Body of pancreas (tissue), 4 donors: ENCODE measurements at regions not wholly inside any gene's neighbourhood (a gene's known extent, or its start where the extent isn't known, plus 50 kb on each side); places are given as distances from the start of the nearest gene placed in this dataset.

Source experiments
- ATAC-seq: fragments of 150-250 bp; one replicate; pipeline ENCODE4 v1.9.1; 2016
- DNase-seq, 4 donors: peaks; one replicate each; pipeline ENCODE4 v3.0.0-alpha.2; 2019
- H3K27ac ChIP-seq, 4 donors: fragments of 200-600 bp; sonication (generic); 1 replicate in 3 of 4; 2 replicates in 1 of 4; pipeline versions ENCODE4 v1.5.1 to v1.6.1; 2016 to 2019; ENCODE audit warnings: mild to moderate bottlenecking in 1 of 4, mixed read lengths in 1 of 4, moderate library complexity in 1 of 4
- H3K27me3 ChIP-seq, 2 donors: fragments of 200-600 bp; sonication (generic); one replicate each; pipeline ENCODE4 v1.6.0; 2016; ENCODE audit warnings: mild to moderate bottlenecking in 1 of 2
- H3K36me3 ChIP-seq, 2 donors: fragments of 200-600 bp; sonication (generic); replicated peaks in 1 of 2; 2 replicates each; pipeline ENCODE4 v1.5.1; 2016; ENCODE audit warnings: low read depth in 2 of 2; ENCODE audit not compliant: insufficient read depth in 1 of 2
- H3K4me1 ChIP-seq: fragments of 200-600 bp; sonication (generic); one replicate; pipeline ENCODE4 v1.6.0; 2016
- H3K4me3 ChIP-seq, 2 donors: fragments of 200-600 bp; sonication (generic); 1 replicate in 1 of 2; 2 replicates in 1 of 2; pipeline ENCODE4 v1.5.1; 2016 to 2019
- H3K9me3 ChIP-seq, 3 donors: fragments of 200-600 bp; sonication (generic); 1 replicate in 2 of 3; 2 replicates in 1 of 3; pipeline ENCODE4 v1.5.1; 2016
- CTCF ChIP-seq, 7 experiments: fragments of 450-650 bp in 4 of 7; fragments of 200-600 bp in 3 of 7; sonication (generic) in 3 of 7; IDR thresholded peaks; one replicate each; pipeline ENCODE4 v1.5.1; 2016 to 2019; ENCODE audit warnings: antibody characterized with exemption in 7 of 7
- POLR2A ChIP-seq, 3 donors: fragments of 450-650 bp; IDR thresholded peaks; one replicate each; pipeline ENCODE4 v1.6.1; 2016; ENCODE audit warnings: antibody characterized with exemption in 3 of 3, mild to moderate bottlenecking in 2 of 3
- WGBS, 2 donors: methylation state at CpG; one replicate each; pipeline ENCODE4 v1.1.5; 2017; 5-methylcytosine and 5-hydroxymethylcytosine counted together
- intact Hi-C: fragments of 100-400 bp; cut with DNase I; formaldehyde crosslinking; loops from one replicate; pipeline ENCODE4 v1.15.1; 2023

GRCh38 chr3:139870000-139870675 lies 64.8 kb upstream of the CLSTN2 start:
- DNase-seq (no peak), ATAC-seq (no peak)
- no peaks in the 10 kb centered on the region for H3K36me3 ChIP-seq
- H3K27me3 ChIP-seq, result no peaks in the 10 kb centered on the region
- no peak overlapping the region for H3K4me3 ChIP-seq
- no peak overlapping the region for H3K27ac ChIP-seq
- intact Hi-C loops, result no loop called here
- WGBS, 2 donors, result 61 to 63% methylated on average over 2 of the region's 2 CpGs
- H3K4me1 ChIP-seq, result no peaks in the 10 kb centered on the region
- no peak for TF ChIP-seq CTCF (IDR thresholded peaks at IDR 0.05)
- no peak for TF ChIP-seq POLR2A (IDR thresholded peaks at IDR 0.05)
- no peaks in the 10 kb centered on the region for H3K9me3 ChIP-seq

- no peaks in the 10 kb centered on the region for H3K27me3 ChIP-seq
- no peak for DNase-seq
- no peak overlapping the region for H3K27ac ChIP-seq
- TF ChIP-seq CTCF (IDR thresholded peaks at IDR 0.05) (no peak), POLR2A (IDR thresholded peaks at IDR 0.05) (no peak)
- intact Hi-C loops, result no loop called here
- no peak overlapping the region for H3K4me3 ChIP-seq
- 94% methylated on average over 2 of the region's 2 CpGs for WGBS, 2 donors
- no peaks in the 10 kb centered on the region for H3K36me3 ChIP-seq
- no peaks in the 10 kb centered on the region for H3K4me1 ChIP-seq
- no peaks in the 10 kb centered on the region for H3K9me3 ChIP-seq
- no peak for ATAC-seq
Measured at GRCh38 chr3:139868773-139869172, 66.2 kb upstream of the CLSTN2 start.

GRCh38 chr3:139848660-139849059 lies 86.3 kb upstream of the CLSTN2 start:
- 45% methylated on average over 3 of the region's 3 CpGs for WGBS, 2 donors
- DNase-seq, result no peak
- no peak overlapping the region for H3K4me3 ChIP-seq
- TF ChIP-seq CTCF (IDR thresholded peaks at IDR 0.05) (no peak), POLR2A (IDR thresholded peaks at IDR 0.05) (no peak)
- no peaks in the 10 kb centered on the region for H3K9me3 ChIP-seq
- no peaks in the 10 kb centered on the region for H3K36me3 ChIP-seq
- no peaks in the 10 kb centered on the region for H3K4me1 ChIP-seq
- intact Hi-C loops, result no loop called here
- ATAC-seq, result no peak
- no peak overlapping the region for H3K27ac ChIP-seq
- no peaks in the 10 kb centered on the region for H3K27me3 ChIP-seq

GRCh38 chr3:139846729-139847128 lies 88.3 kb upstream of the CLSTN2 start:
- WGBS, 2 donors, result 55 to 58% methylated on average over 1 of the region's 1 CpG
- H3K36me3 ChIP-seq, result no peaks in the 10 kb centered on the region
- no peak for DNase-seq
- H3K4me1 ChIP-seq, result no peaks in the 10 kb centered on the region
- no peaks in the 10 kb centered on the region for H3K27me3 ChIP-seq
- intact Hi-C loops, result no loop called here
- ATAC-seq, result no peak
- H3K9me3 ChIP-seq, result no peaks in the 10 kb centered on the region
- H3K27ac ChIP-seq, result no peak overlapping the region
- no peak overlapping the region for H3K4me3 ChIP-seq
- TF ChIP-seq CTCF (IDR thresholded peaks at IDR 0.05) (no peak), POLR2A (IDR thresholded peaks at IDR 0.05) (no peak)

GRCh38 chr3:139839659-139840058 lies 95.3 kb upstream of the CLSTN2 start:
- TF ChIP-seq CTCF (IDR thresholded peaks at IDR 0.05) (no peak), POLR2A (IDR thresholded peaks at IDR 0.05) (no peak)
- 48 to 59% methylated on average over 3 of the region's 3 CpGs for WGBS, 2 donors
- H3K36me3 ChIP-seq, result no peaks in the 10 kb centered on the region
- no peaks in the 10 kb centered on the region for H3K9me3 ChIP-seq
- H3K4me1 ChIP-seq, result peaks cover 46% of the 10 kb centered on the region
- no peak overlapping the region for H3K4me3 ChIP-seq
- H3K27ac ChIP-seq, result no peak overlapping the region
- H3K27me3 ChIP-seq, result no peaks in the 10 kb centered on the region
- ATAC-seq, result no peak
- DNase-seq, result no peak
- intact Hi-C loops, result no loop called here
